ENCODE measurements at regions not wholly inside any gene's neighbourhood (a gene's known extent, or its start where the extent isn't known, plus 50 kb on each side); places are given as distances from the start of the nearest gene placed in this dataset.

DNA sequence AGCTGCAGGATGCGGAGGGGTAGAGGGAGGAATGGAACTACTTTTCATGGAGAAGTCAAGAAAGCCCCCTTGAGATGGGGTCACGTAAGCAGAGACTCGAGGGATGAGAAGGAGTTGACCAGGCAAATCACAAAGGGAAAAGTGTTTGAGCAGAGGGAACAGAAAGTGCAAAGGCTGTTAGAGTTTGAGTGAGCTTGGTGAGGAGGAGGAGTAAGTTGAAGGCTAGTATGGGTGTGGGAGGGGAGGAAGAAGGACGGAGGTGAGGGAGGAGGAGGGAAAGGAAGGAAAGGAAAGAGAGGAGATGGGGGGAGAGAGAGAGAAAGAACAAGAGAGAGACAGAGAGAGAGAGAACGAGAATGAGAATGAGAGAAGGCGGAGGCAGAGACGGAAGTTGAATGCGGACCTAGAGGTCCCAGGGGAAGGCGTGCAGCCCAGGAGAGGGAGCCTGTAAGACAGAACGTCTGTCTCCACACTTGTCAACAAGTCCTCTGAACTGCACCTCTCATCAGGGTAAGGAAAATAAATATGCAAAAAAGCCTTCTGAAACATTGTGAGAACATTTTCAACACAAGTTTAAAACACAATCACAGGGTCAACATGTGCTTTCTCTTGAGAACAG, 279.8 kb upstream of the EEF2KMT start:
- no peak for DNase-seq (ENCODE audit: low read depth)

DNA sequence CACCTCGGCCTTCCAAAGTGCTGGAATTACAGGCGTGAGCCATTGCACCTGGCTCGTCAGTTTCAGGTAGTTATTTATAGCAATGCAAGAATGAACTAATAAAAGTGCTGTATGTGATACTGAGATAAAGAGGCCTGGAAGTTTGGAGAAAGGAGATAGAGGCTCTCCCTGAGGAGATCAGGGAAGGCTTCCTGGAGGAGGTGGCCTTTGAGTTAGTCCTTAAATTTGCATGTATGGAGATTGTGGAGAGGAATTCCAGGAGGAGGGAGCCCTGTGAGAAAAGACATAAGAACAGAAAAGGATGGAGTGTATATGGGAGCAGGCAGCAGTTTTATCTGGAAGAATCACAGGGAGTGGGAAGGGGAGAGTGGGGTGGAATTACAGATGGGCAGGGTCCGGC, 276.6 kb upstream of the EEF2KMT start:
- DNase-seq (ENCODE audit: low read depth) = no peak

- no peak for DNase-seq (ENCODE audit: low read depth)
Observed at GRCh38 chr16:5367951-5368350, 270.4 kb upstream of the EEF2KMT start.

DNA sequence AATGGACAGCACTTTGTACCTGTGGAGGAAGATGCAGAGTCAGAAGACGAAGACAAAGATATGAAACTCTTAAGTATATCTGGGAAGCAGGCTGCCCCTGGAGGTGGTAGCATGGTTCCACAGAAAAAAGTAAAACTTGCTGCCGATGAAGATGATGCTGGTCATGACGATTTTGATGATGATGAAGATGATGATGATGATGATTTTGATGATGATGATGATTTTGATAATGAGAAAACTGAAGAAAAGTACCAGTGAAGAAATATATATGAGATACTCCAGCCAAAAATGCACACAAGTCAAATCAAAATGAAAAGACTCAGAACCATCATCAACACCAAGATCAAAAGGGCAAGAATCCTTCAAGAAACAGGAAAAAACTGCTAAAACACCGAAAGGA, 268.5 kb upstream of the EEF2KMT start:
- DNase-seq (ENCODE audit: low read depth) = no peak

GRCh38 chr16:5364186-5364585, 266.6 kb upstream of the EEF2KMT start:
- no peak for DNase-seq (ENCODE audit: low read depth)

GRCh38 chr16:5361322-5361721, 263.7 kb upstream of the EEF2KMT start:
- no peak for DNase-seq (ENCODE audit: low read depth)

DNA sequence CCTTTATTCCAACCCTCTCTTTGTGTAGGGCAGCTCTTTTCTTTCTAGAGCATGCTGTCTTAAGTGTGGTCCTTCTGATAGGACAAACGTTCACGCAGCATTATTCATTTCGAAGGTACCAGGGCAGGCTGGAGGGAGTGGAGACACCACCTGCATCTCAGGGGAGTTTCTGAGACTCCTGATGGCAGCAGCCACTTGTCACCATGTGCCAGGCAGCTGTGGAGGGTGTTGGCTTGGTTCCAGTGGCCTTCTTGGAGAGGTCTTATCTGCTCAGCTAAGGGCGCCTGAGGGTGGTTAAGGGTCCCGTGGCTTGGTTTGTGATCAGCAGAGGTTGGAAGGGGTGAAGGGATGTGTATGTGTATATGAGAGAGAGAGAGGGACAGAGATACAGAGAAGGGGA, 257.1 kb upstream of the EEF2KMT start:
- DNase-seq (ENCODE audit: low read depth) = no peak

DNA sequence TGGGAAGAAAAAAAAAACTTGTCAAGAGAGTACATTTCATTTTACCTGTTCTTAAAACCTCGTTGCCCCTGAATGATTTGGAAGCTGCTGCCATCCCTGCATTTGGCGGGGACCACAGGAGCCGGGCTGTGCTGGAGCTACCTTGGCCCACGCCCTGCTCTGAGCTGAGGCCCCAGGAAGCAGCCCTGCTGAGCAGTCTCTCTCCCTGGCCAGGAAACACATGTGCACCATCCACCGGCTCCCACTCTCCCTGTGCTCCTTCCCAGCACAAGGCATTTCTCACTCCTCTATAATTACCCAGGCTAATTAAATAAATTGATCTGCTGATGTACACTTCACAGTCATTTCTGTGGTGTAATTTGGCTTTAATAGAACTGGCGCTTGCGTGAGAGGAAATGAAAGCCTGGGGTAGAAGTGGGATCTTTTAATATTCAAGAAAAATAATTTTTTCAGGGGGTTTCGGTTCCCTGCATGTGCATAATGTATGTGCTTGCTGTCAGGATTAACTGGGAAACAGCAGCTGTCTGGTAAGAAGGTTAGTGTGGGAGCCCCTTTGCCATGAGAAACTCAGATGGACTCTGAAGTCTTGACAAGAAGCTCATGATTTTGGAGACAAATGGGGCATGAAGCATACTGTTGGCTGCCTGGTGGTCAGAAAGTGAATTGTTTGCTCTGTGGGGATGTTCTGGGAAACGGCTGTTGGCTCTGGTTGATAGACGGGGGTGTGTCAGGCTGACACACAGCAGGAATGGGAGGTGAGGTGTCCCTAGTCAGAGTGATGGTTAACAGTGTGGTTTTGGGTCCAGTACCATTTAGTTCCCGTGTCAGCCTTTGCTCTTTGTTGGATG, 252.3 kb upstream of the EEF2KMT start:
- no peak for DNase-seq (ENCODE audit: low read depth)

DNA sequence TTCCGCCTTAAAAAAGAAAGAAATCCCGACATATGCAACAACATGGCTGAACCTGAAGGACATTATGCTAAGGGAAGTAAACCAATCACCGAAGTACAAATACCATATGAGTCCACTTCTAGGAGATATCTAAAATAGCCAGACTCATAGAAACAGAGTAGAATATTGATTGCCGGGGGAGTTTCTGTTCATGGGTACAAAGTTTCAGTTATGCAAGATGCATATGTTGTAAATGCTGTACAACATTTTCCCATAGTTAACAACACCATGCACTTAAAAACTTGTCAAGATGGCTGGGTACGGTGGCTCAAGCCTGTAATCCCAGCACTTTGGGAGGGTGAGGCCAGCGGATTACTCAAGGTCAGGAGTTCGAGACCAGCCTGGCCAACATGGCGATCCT, 251.5 kb upstream of the EEF2KMT start:
- no peak for DNase-seq (ENCODE audit: low read depth)

DNA sequence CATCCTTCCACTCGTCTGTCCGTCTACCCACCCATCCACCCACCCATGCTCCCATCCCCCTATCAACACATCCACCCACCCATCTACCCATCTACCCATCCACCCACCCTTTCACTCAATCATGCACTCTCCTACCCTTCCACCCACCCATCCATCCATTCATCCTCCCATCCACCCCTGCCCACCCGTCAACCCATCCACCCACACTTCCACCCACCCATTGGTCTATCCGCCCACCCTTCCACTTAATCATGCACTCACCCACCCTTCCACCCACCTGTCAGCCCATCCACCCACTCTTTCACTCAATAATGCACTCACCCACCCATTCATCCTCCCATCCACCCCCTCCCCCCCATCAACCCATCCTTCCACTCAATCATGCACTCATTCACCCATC, 250.0 kb upstream of the EEF2KMT start:
- no peak for DNase-seq (ENCODE audit: low read depth)

DNA sequence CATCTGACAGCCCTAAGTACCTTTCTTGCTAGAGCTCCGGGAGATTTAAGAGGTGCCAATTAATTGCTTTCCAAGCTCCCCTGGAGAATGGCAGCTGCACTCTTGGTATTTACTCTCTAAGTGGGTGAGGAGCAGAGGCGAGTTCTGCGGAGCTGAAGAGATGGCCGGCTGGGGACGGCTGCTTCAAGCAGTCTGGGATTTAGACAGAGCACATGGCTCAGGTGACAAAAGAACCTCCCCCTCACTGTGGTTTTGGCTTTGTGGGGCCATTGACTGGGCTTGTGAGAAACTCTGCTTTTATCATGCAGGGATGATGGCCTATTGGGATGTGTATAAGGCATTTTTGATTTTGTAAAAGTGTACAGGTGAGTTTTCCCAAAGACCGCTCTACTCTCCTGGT, 239.3 kb upstream of the EEF2KMT start:
- no peak for DNase-seq (ENCODE audit: low read depth)

- no peak for DNase-seq (ENCODE audit: low read depth)
Observed at GRCh38 chr16:5333991-5334390, 236.4 kb upstream of the EEF2KMT start.

DNA sequence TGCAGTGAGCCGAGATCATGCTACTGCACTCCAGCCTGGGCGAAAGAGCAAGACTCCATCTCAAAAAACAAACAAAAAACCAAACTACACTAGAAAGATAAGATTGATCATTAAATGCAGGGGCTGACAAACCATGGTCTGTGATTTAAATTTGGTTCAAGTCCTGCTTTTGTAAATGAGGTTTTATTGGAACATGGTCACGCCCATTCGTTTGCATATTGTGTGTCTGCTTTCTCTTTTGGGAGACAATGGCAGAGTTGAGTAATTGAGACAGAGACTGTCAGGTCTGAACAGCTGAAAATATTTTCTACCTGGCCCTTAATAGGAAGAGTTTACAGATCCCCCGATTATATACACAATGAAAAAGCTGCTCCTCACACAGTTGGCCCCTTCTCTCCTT, 235.5 kb upstream of the EEF2KMT start:
- DNase-seq (ENCODE audit: low read depth) = no peak

- no peak for DNase-seq (ENCODE audit: low read depth)
Observed at GRCh38 chr16:5330058-5330457, 232.5 kb upstream of the EEF2KMT start.

DNA sequence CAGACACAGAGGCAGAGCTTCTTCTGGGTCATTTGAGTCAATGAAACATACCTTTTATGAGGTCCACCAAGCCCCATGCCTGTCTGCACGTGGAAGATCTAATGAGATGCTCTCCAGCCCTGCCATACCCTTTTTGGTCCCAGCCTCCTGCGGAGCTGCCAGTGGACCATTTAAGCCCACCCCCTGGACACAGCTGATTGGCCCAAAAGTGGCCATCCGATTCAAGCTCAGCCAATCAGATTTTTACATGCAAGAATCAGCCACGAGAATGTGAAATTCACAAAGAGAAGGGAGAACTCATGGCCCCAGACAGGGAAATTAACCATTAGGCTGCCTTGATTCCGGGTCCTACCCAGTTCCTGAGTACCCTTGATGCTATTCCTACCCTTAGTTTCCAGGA, 231.0 kb upstream of the EEF2KMT start:
- no peak for DNase-seq (ENCODE audit: low read depth)

DNA sequence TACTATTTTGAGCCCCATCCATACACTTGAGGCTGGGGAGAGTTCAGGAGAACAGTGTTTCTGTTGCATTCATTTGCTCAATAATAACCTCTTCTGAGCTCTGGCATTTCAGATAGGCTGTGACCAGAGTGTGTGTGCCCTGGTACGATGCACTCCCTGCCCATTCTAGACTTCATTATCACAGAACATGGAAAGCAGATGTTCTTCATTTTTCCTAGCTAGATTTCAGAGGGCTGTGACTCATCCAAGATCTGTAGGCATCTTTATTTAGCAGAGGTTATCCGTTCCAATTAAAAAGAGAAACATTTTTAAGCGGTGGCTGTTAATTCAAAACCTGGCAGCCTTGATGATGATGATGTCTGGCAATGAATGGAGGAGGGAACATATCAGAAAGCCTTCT, 228.8 kb upstream of the EEF2KMT start:
- DNase-seq (ENCODE audit: low read depth) = no peak

- DNase-seq (ENCODE audit: low read depth) = no peak
Observed at GRCh38 chr16:5325932-5326331, 228.3 kb upstream of the EEF2KMT start.

- no peak for DNase-seq (ENCODE audit: low read depth)
Observed at GRCh38 chr16:5323284-5324141, 225.9 kb upstream of the EEF2KMT start.

DNA sequence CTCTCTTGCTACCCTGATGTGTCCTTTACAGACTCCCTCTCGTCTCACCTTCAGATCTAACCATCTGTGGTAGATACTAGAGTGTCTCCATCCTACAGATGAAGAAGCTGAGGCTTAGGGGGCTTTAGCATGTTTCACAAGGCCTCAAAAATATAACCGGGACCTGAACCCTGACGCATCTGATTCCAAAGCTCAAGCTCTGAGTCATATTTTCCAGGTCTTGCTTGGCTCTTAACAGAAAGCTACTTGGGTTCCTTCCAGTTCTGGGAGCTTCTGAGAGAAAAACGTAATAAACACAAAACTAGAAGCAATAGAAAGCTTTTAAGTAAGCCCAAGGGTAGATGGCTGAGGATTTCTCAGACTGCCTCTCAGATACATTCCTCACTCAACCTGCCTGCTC, 224.3 kb upstream of the EEF2KMT start:
- DNase-seq (ENCODE audit: low read depth) = no peak

DNA sequence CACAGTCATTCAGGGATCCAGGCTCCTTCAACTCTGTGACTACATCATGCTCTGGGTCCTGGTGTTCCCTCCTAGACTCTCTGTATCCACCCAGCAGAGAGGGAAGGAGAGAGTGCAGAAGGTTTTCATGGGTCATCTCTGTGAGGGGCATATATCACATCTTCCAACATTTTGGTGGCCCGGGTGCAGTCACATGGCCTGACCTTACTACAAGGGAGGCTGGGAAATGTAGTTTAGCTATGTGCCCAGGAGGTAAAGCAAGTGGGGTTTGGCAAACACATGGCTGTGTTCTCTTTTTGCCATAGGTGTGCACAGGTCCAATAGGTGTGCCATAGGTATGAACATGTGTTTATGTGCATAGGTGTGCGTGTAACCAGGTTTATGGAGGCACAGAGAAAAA, 222.2 kb upstream of the EEF2KMT start:
- DNase-seq (ENCODE audit: low read depth) = no peak

DNA sequence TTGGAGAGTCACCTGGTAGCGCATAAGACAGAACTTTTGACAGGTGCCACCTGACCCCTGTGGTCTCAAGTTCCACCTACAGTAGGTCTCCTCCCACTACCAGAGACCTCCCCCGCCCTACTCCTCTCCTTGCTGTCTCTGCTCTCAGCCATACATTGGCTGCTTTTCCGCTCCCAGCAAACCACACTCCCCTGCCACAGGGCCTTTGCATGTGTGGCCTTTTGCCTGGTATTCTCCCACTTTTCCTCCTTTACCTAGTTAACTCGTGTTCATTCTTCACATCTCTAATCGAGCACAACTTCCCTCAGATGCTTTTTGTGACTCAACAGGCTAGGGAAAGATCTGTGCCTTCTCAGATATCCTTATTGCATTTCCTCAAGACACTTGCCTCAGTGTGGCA, 218.3 kb upstream of the EEF2KMT start:
- DNase-seq (ENCODE audit: low read depth) = no peak

DNA sequence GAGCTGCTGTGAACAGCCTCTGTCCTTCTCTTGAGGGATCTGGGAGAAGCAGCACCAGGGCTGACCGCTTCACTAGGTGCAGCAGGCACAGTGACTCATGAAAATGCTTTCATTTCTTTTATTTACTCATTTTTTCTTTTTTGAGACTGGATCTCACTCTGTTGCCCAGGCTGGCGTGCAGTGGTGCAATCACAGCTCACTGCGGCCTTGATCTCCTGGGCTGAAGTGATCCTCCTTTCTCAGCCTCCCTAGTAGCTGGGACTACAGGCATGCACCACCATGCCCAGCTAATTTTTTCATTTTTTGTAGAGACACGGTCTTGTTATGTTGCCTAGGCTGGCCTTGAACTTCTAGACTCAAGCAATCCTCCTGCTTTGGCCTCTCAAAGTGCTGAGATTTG, 216.8 kb upstream of the EEF2KMT start:
- no peak for DNase-seq (ENCODE audit: low read depth)

Measured in stimulated activated CD8-positive, alpha-beta memory T cell treated with anti-CD3 and anti-CD28 coated beads, Interleukin-15, amount 100 ng/mL, for 24 hours (primary cell).